Mucosa of rectum (tissue), 2 donors: ENCODE measurements at regions not wholly inside any gene's neighbourhood (a gene's known extent, or its start where the extent isn't known, plus 50 kb on each side); places are given as distances from the start of the nearest gene placed in this dataset.

Experiments used
- H3K27ac ChIP-seq, 2 donors: one replicate each; pipeline ENCODE4 v1.7.0; 2013; ENCODE audit warnings: inconsistent platforms in 2 of 2, low read depth in 2 of 2, low read length in 2 of 2
- H3K27me3 ChIP-seq, 2 donors: one replicate each; pipeline ENCODE4 v1.7.0; 2013; ENCODE audit warnings: low read length in 2 of 2; ENCODE audit not compliant: control insufficient read depth in 2 of 2, insufficient read depth in 2 of 2
- H3K36me3 ChIP-seq, 2 donors: one replicate each; pipeline ENCODE4 v1.7.0; 2013; ENCODE audit warnings: low read length in 2 of 2; ENCODE audit not compliant: control insufficient read depth in 2 of 2, insufficient read depth in 2 of 2
- H3K4me1 ChIP-seq, 2 donors: one replicate each; pipeline ENCODE4 v1.7.0; 2013; ENCODE audit warnings: low read length in 2 of 2, mild to moderate bottlenecking in 1 of 2; ENCODE audit not compliant: control insufficient read depth in 2 of 2, insufficient read depth in 2 of 2
- H3K4me3 ChIP-seq, 2 donors: one replicate each; pipeline ENCODE4 v1.7.0; 2013; ENCODE audit warnings: low read length in 2 of 2
- H3K9ac ChIP-seq, 2 donors: one replicate each; pipeline ENCODE4 v1.7.0; 2013; ENCODE audit warnings: low read length in 2 of 2, low read depth in 1 of 2, mild to moderate bottlenecking in 1 of 2
- H3K9me3 ChIP-seq, 2 donors: one replicate each; pipeline ENCODE4 v1.7.0; 2013; ENCODE audit warnings: low read length in 2 of 2; ENCODE audit not compliant: control insufficient read depth in 2 of 2
- donor health status: healthy.
- donor health status: Normal muscosa, but diverticular disease.

GRCh38 chr7:155884225-155885166 is 72.2 kb upstream of the SHH start:
- Histone ChIP-seq H3K9me3 (no peaks in the 10 kb centered on the region), H3K4me1 (peaks cover under 1 to 5% of the 10 kb centered on the region in 2 donors), H3K36me3 (no peaks in the 10 kb centered on the region), H3K9ac (no peak overlapping the region), H3K27me3 (no peaks in the 10 kb centered on the region), H3K27ac (no peak overlapping the region), H3K4me3 (no peak overlapping the region)

GRCh38 chr7:155883491-155884224 is 71.4 kb upstream of the SHH start:
- Histone ChIP-seq H3K27me3 (no peaks in the 10 kb centered on the region), H3K4me1 (no peaks in the 10 kb centered on the region), H3K27ac (no peak overlapping the region), H3K4me3 (no peak overlapping the region), H3K36me3 (no peaks in the 10 kb centered on the region), H3K9me3 (no peaks in the 10 kb centered on the region), H3K9ac (no peak overlapping the region)

- Histone ChIP-seq H3K36me3 (no peaks in the 10 kb centered on the region), H3K27ac (no peak overlapping the region), H3K9ac (no peak overlapping the region), H3K27me3 (no peaks in the 10 kb centered on the region), H3K4me1 (no peaks in the 10 kb centered on the region), H3K4me3 (no peak overlapping the region), H3K9me3 (no peaks in the 10 kb centered on the region)
Observed at GRCh38 chr7:155882596-155882995, 70.3 kb upstream of the SHH start.

- Histone ChIP-seq H3K4me1 (no peaks in the 10 kb centered on the region), H3K9ac (no peak overlapping the region), H3K36me3 (no peaks in the 10 kb centered on the region), H3K27ac (no peak overlapping the region), H3K27me3 (no peaks in the 10 kb centered on the region), H3K9me3 (no peaks in the 10 kb centered on the region), H3K4me3 (no peak overlapping the region)
Observed at GRCh38 chr7:155881471-155882350, 69.4 kb upstream of the SHH start.

GRCh38 chr7:155880721-155881120 is 68.5 kb upstream of the SHH start:
- H3K9me3 ChIP-seq, result no peaks in the 10 kb centered on the region
- H3K4me1 ChIP-seq, result no peaks in the 10 kb centered on the region
- no peak overlapping the region for H3K27ac ChIP-seq
- no peak overlapping the region for H3K9ac ChIP-seq
- H3K4me3 ChIP-seq, result no peak overlapping the region
- H3K36me3 ChIP-seq, result no peaks in the 10 kb centered on the region
- no peaks in the 10 kb centered on the region for H3K27me3 ChIP-seq

GRCh38 chr7:155879592-155879991 is 67.3 kb upstream of the SHH start:
- H3K9ac ChIP-seq, result no peak overlapping the region
- H3K9me3 ChIP-seq, result no peaks in the 10 kb centered on the region
- H3K36me3 ChIP-seq, result no peaks in the 10 kb centered on the region
- H3K4me3 ChIP-seq, result no peak overlapping the region
- no peak overlapping the region for H3K27ac ChIP-seq
- H3K27me3 ChIP-seq, result no peaks in the 10 kb centered on the region
- H3K4me1 ChIP-seq, result no peaks in the 10 kb centered on the region

- no peak overlapping the region for H3K9ac ChIP-seq
- H3K27me3 ChIP-seq, result no peaks in the 10 kb centered on the region
- H3K27ac ChIP-seq, result no peak overlapping the region
- no peaks in the 10 kb centered on the region for H3K4me1 ChIP-seq
- no peak overlapping the region for H3K4me3 ChIP-seq
- H3K9me3 ChIP-seq, result no peaks in the 10 kb centered on the region
- H3K36me3 ChIP-seq, result no peaks in the 10 kb centered on the region
Observed at GRCh38 chr7:155878674-155879073, 66.4 kb upstream of the SHH start.

- Histone ChIP-seq H3K27ac (no peak overlapping the region), H3K36me3 (no peaks in the 10 kb centered on the region), H3K9ac (no peak overlapping the region), H3K9me3 (no peaks in the 10 kb centered on the region), H3K4me3 (no peak overlapping the region), H3K4me1 (no peaks in the 10 kb centered on the region), H3K27me3 (no peaks in the 10 kb centered on the region)
Observed at GRCh38 chr7:155878250-155878649, 66.0 kb upstream of the SHH start.

- Histone ChIP-seq H3K36me3 (no peaks in the 10 kb centered on the region), H3K4me3 (no peak overlapping the region), H3K9ac (no peak overlapping the region), H3K9me3 (no peaks in the 10 kb centered on the region), H3K4me1 (no peaks in the 10 kb centered on the region), H3K27ac (no peak overlapping the region), H3K27me3 (no peaks in the 10 kb centered on the region)
Observed at GRCh38 chr7:155877167-155877566, 64.9 kb upstream of the SHH start.
